Esophagus (tissue), 2 donors: ENCODE measurements at regions not wholly inside any gene's neighbourhood (a gene's known extent, or its start where the extent isn't known, plus 50 kb on each side); places are given as distances from the start of the nearest gene placed in this dataset.

ENCODE experiments used
- H3K27ac ChIP-seq, 2 donors: one replicate each; pipeline ENCODE4 v1.5.1; 2013; ENCODE audit warnings: low read depth in 2 of 2, mild to moderate bottlenecking in 2 of 2, inconsistent platforms in 1 of 2, low read length in 1 of 2, moderate library complexity in 1 of 2
- H3K27me3 ChIP-seq, 2 donors: one replicate each; pipeline ENCODE4 v1.6.1; 2013; ENCODE audit warnings: low read length in 2 of 2, control low read depth in 1 of 2, mild to moderate bottlenecking in 1 of 2; ENCODE audit not compliant: insufficient read depth in 2 of 2, control insufficient read depth in 1 of 2
- H3K36me3 ChIP-seq, 2 donors: one replicate each; pipeline ENCODE4 v1.6.1; 2013; ENCODE audit warnings: low read length in 1 of 2; ENCODE audit not compliant: control insufficient read depth in 2 of 2, insufficient read depth in 2 of 2
- H3K4me1 ChIP-seq, 2 donors: one replicate each; pipeline ENCODE4 v1.6.1; 2013; ENCODE audit warnings: low read length in 1 of 2; ENCODE audit not compliant: control insufficient read depth in 2 of 2, insufficient read depth in 2 of 2
- H3K4me3 ChIP-seq, 2 donors: one replicate each; pipeline ENCODE4 v1.5.1; 2013; ENCODE audit warnings: low read length in 2 of 2, mild to moderate bottlenecking in 2 of 2, low read depth in 1 of 2, moderate library complexity in 1 of 2
- H3K9me3 ChIP-seq, 2 donors: one replicate each; pipeline ENCODE4 v1.6.1; 2013; ENCODE audit warnings: mild to moderate bottlenecking in 2 of 2, low read depth in 1 of 2, low read length in 1 of 2, moderate library complexity in 1 of 2; ENCODE audit not compliant: control insufficient read depth in 2 of 2, insufficient read depth in 1 of 2
- WGBS, 2 donors: extraction: QIAGEN DNeasy Blood & Tissue Kit; methylation state at CpG; one replicate each; pipeline ENCODE4 v1.1.7; 2013; 5-methylcytosine and 5-hydroxymethylcytosine counted together
- donor health status: healthy with polysubstance abuse.
- donor health status: Bipolar disorder and iron deficiency.

GRCh38 chrX:109822861-109823260 is 89.8 kb upstream of the ACSL4 start:
- no peak overlapping the region for H3K27ac ChIP-seq
- H3K4me3 ChIP-seq: no peak overlapping the region
- no peaks in the 10 kb centered on the region for H3K9me3 ChIP-seq
- H3K4me1 ChIP-seq: no peaks in the 10 kb centered on the region
- H3K36me3 ChIP-seq: no peaks in the 10 kb centered on the region
- no peaks in the 10 kb centered on the region for H3K27me3 ChIP-seq
- 39 to 49% methylated on average over 4 of the region's 4 CpGs for WGBS, 2 donors

- no peak overlapping the region for H3K27ac ChIP-seq
- no peaks in the 10 kb centered on the region for H3K9me3 ChIP-seq
- H3K36me3 ChIP-seq: no peaks in the 10 kb centered on the region
- WGBS, 2 donors: 38 to 61% methylated on average over 1 of the region's 1 CpG
- H3K4me3 ChIP-seq: no peak overlapping the region
- no peaks in the 10 kb centered on the region for H3K27me3 ChIP-seq
- H3K4me1 ChIP-seq: no peaks in the 10 kb centered on the region
Observed at GRCh38 chrX:109826954-109827708, 94.1 kb upstream of the ACSL4 start.

GRCh38 chrX:109827772-109828171 is 94.7 kb upstream of the ACSL4 start:
- Histone ChIP-seq H3K4me1 (no peaks in the 10 kb centered on the region), H3K27me3 (no peaks in the 10 kb centered on the region), H3K36me3 (no peaks in the 10 kb centered on the region), H3K4me3 (no peak overlapping the region), H3K27ac (no peak overlapping the region), H3K9me3 (no peaks in the 10 kb centered on the region)
- WGBS, 2 donors: 82 to 95% methylated on average over 4 of the region's 4 CpGs

- no peak overlapping the region for H3K27ac ChIP-seq
- no peaks in the 10 kb centered on the region for H3K36me3 ChIP-seq
- H3K4me1 ChIP-seq: no peaks in the 10 kb centered on the region
- WGBS, 2 donors: 76 to 85% methylated on average over 3 of the region's 3 CpGs
- H3K4me3 ChIP-seq: no peak overlapping the region
- H3K9me3 ChIP-seq: no peaks in the 10 kb centered on the region
- H3K27me3 ChIP-seq: no peaks in the 10 kb centered on the region
Observed at GRCh38 chrX:109830157-109830703, 97.2 kb upstream of the ACSL4 start.

DNA sequence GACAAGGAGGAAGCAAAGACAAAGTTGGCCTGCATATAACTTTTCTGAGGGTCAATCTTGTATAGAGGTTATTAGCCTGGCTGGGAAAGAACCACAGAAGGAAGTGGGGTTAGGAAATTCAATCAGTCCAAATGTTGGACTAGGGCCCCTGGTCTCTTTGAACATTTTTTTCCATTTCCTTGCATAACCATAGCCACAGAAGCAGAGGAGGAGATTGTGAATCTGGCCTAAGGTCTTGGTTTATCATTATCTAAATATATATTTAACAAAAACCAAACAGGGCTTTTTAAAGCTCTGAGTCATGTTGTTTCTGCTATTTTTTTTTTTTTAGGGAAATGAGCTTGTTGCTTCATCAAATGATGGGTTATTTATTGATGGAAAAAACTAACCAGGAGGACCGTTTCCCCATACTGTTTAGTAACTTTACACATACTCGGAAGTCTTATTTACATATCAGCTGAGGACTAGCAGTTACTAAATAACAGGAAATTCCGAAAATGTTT is 97.7 kb upstream of the ACSL4 start:
- WGBS, 2 donors: 50 to 70% methylated on average over 3 of the region's 3 CpGs
- no peaks in the 10 kb centered on the region for H3K36me3 ChIP-seq
- H3K27me3 ChIP-seq: peaks cover 0 to 3% of the 10 kb centered on the region in 2 donors
- no peak overlapping the region for H3K27ac ChIP-seq
- no peaks in the 10 kb centered on the region for H3K4me1 ChIP-seq
- H3K4me3 ChIP-seq: no peak overlapping the region
- H3K9me3 ChIP-seq: no peaks in the 10 kb centered on the region

GRCh38 chrX:109831326-109831985 is 98.4 kb upstream of the ACSL4 start:
- no peak overlapping the region for H3K27ac ChIP-seq
- H3K9me3 ChIP-seq: no peaks in the 10 kb centered on the region
- no peaks in the 10 kb centered on the region for H3K36me3 ChIP-seq
- peaks cover 0 to 6% of the 10 kb centered on the region in 2 donors for H3K27me3 ChIP-seq
- no peak overlapping the region for H3K4me3 ChIP-seq
- H3K4me1 ChIP-seq: no peaks in the 10 kb centered on the region
- 68 to 91% methylated on average over 6 of the region's 6 CpGs for WGBS, 2 donors

DNA sequence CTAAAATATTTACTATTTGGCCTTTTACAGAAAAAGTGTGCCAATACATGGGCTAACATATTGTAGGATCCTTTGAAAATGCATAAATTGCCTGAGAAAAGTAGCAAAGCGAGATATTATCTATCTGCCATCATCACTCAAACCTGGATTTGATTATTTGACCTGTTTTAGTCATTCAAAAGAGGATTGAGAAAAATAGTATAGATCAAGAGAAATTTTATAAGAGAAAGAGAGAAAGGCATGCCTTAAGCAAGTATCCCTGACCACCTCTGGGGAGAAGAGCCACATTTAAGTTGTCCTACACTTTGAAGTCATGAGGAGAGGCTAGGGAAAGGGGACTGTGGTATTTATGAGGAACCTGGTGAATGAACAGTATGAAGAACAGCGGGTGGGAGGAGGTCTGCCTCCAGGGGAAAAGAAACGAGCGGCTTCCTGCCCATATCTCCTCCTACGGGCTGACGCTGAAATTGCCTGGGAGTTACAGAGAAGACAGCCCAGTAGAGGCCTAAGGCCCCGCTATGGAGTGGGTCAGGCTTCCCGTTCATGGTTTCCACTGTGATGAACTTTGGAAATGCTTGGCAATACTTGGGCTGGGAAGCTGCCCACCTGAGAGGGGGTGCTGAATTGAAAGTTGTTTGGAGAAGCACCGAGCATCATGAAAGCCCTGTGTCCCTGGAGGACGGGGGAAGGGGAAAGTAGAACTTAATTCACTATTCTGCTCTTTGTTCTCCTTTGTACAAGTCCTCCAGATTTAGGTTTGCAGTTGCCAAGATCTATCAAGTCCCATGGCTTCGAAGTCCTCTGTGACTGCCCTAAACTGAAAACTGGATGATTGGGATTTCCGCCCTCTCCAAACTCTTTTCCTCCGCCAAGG is 106.9 kb upstream of the ACSL4 start:
- H3K4me3 ChIP-seq: no peak overlapping the region
- H3K27ac ChIP-seq: peak overlapping the region; percentile 24 to 59
- no peaks in the 10 kb centered on the region for H3K9me3 ChIP-seq
- H3K36me3 ChIP-seq: no peaks in the 10 kb centered on the region
- 53% methylated on average over 13 of the region's 13 CpGs for WGBS, 2 donors
- peaks cover 0 to 11% of the 10 kb centered on the region in 2 donors for H3K27me3 ChIP-seq
- no peaks in the 10 kb centered on the region for H3K4me1 ChIP-seq

- Histone ChIP-seq H3K27me3 (peaks cover 0 to 9% of the 10 kb centered on the region in 2 donors), H3K9me3 (no peaks in the 10 kb centered on the region), H3K4me1 (no peaks in the 10 kb centered on the region), H3K4me3 (no peak overlapping the region), H3K36me3 (no peaks in the 10 kb centered on the region), H3K27ac (peak overlapping the region; percentile 24 to 59)
- 32 to 51% methylated on average over 3 of the region's 3 CpGs for WGBS, 2 donors
Observed at GRCh38 chrX:109840585-109840984, 107.5 kb upstream of the ACSL4 start.

DNA sequence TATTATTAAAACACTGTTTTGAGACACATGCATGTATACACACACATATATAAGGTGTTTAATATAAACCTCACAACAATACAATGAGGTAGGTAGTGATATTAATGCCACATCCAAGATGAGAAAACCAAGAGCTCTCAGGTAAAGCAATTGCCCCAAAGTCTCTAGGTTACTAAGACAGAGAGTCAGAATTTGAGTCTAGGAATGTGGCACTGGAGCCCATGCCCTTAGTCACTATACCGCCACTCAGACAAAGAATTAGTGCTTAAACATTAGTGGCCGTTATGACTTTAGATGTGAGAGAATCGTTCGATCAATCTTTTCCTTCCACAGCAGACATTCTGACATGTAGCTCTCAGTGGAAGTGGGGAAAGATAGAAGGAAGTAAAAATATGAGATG is 108.2 kb upstream of the ACSL4 start:
- Histone ChIP-seq H3K27ac (no peak overlapping the region), H3K4me1 (no peaks in the 10 kb centered on the region), H3K4me3 (no peak overlapping the region), H3K27me3 (peaks cover 0 to 5% of the 10 kb centered on the region in 2 donors), H3K9me3 (no peaks in the 10 kb centered on the region), H3K36me3 (no peaks in the 10 kb centered on the region)
- 69 to 70% methylated on average over 4 of the region's 4 CpGs for whole genome bisulfite sequencing, 2 donors
